Sigmoid colon (tissue), 3 donors: ENCODE measurements at regions not wholly inside any gene's neighbourhood (a gene's known extent, or its start where the extent isn't known, plus 50 kb on each side); places are given as distances from the start of the nearest gene placed in this dataset.

Source experiments
- POLR2A ChIP-seq, 2 donors: fragments of 450-650 bp; IDR thresholded peaks; one replicate each; pipeline ENCODE4 v1.6.1; 2016; ENCODE audit warnings: antibody characterized with exemption in 2 of 2, mild to moderate bottlenecking in 2 of 2, moderate library complexity in 2 of 2
- TF ChIP-seq, protein P1 (sequence below), 4 experiments: fragments of 450-650 bp in 3 of 4; fragments of 200-600 bp in 1 of 4; IDR thresholded peaks; one replicate each; pipeline ENCODE4 v1.5.1; 2016 to 2019; ENCODE audit warnings: antibody characterized with exemption in 4 of 4, mild to moderate bottlenecking in 3 of 4, moderate library complexity in 2 of 4

DNA sequence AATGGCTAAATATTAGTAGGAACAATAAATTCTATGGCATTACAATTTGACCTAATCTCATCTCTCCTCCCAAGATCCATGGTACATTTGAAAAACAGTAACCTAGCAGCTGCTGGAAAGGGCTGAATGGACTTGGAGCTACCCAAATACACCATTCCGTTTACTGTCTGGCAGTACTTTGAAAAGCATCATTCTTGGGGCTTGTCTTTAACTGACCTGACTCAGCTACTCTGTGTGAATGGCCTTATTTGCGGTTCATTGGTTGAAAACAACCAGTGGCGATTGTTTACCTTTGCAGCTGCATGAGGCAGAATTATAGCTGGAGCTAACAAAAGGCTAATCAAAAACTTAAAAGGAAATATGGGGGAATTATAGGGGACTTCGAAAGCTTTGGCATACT lies 311.2 kb upstream of the MCTP2 start:
- TF ChIP-seq, protein P1, sequence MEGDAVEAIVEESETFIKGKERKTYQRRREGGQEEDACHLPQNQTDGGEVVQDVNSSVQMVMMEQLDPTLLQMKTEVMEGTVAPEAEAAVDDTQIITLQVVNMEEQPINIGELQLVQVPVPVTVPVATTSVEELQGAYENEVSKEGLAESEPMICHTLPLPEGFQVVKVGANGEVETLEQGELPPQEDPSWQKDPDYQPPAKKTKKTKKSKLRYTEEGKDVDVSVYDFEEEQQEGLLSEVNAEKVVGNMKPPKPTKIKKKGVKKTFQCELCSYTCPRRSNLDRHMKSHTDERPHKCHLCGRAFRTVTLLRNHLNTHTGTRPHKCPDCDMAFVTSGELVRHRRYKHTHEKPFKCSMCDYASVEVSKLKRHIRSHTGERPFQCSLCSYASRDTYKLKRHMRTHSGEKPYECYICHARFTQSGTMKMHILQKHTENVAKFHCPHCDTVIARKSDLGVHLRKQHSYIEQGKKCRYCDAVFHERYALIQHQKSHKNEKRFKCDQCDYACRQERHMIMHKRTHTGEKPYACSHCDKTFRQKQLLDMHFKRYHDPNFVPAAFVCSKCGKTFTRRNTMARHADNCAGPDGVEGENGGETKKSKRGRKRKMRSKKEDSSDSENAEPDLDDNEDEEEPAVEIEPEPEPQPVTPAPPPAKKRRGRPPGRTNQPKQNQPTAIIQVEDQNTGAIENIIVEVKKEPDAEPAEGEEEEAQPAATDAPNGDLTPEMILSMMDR (IDR thresholded peaks at IDR 0.05) = no peak
- TF ChIP-seq POLR2A (IDR thresholded peaks at IDR 0.05) = no peak
